Motor neuron (in vitro differentiated cells): ENCODE measurements at regions not wholly inside any gene's neighbourhood (a gene's known extent, or its start where the extent isn't known, plus 50 kb on each side); places are given as distances from the start of the nearest gene placed in this dataset.

Experiments
- ATAC-seq, 8 experiments: fragments of 200-7000 bp; cut with Tn5 transposase; replicated peaks in 6 of 8; 2 replicates each; pipeline ENCODE4 v1.8.0; 2021; ENCODE audit warnings: mild to moderate bottlenecking in 8 of 8, moderate library complexity in 8 of 8
- H3K27ac ChIP-seq, 2 donors: fragments of 250-450 bp; sonication (Bioruptor Pico); 2 replicates each; pipeline ENCODE4 v1.9.0; 2021; ENCODE audit warnings: antibody characterized with exemption in 2 of 2, mild to moderate bottlenecking in 2 of 2, moderate library complexity in 1 of 2
- H3K4me1 ChIP-seq, 2 donors: fragments of 250-450 bp; sonication (Bioruptor Pico); replicated peaks in 1 of 2; 2 replicates each; pipeline ENCODE4 v1.6.1; 2021; ENCODE audit warnings: antibody characterized with exemption in 2 of 2, mild to moderate bottlenecking in 2 of 2, moderate library complexity in 1 of 2
- H3K4me3 ChIP-seq, 5 donors: fragments of 250-450 bp; sonication (Bioruptor Pico); 2 replicates each; pipeline ENCODE4 v1.9.0; 2021; ENCODE audit warnings: antibody characterized with exemption in 5 of 5, mild to moderate bottlenecking in 5 of 5, moderate library complexity in 4 of 5
- WGBS, 10 experiments: fragments of 450-650 bp; shearing (Covaris generic); methylation state at CpG; one replicate each; pipeline ENCODE4 v1.0.0; 2022; 5-methylcytosine and 5-hydroxymethylcytosine counted together
- in situ Hi-C, 9 experiments: fragments of 400-800 bp; cut with MboI; loops; one replicate each; pipeline ENCODE4 v1.15.0; 2021; ENCODE audit warnings: low sequenced_read_pairs in 9 of 9, low pct_unique_long_range_greater_than_20kb in 2 of 9; ENCODE audit not compliant: unreplicated experiment in 9 of 9

DNA sequence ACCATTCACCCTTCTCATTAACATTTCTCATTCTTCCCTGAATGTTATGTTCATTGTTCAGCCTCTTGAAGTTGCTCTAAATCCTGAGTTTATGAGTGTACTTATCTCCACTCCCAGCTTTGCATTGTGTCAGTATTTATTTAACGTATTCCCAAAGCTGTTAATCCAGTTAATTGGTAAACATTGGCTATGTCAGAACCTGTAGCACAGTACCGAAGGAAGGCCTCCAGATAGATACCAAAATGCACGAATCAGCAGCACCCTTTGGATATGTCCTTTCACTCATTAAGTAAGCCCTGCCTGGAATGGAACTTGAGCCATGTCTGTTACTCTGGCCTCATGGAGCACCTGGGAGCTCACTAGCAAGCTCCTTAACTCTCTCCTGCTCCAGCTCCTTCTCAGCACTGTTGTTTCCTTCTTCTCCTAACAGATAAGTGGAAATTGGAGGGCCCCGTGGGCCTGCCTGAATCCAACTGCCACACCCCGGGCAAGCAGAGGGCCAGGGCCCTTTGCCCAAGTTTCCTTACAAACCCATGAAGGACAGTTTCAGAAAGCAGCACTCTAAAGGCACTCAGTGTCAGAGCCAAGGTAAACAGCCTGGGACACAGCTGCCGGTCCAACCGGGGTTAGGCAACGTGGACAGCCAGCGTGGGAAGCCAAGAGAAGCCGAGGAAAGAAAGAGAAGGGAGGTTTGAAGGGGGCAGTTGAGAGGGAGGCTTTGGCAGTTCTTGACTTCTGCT, 155.0 kb upstream of the SERP2 start:
- H3K4me3 ChIP-seq, result no peak overlapping the region
- in situ Hi-C loops, result no loop called here
- H3K27ac ChIP-seq, result no peak overlapping the region
- WGBS, 10 experiments, result 49 to 95% (median 87%) methylated on average over 1 to 10 of the region's 10 CpGs; no CpG with 5 or more reads in 1 of the 10 experiments
- peaks cover under 1 to 12% of the 10 kb centered on the region in 2 donors for H3K4me1 ChIP-seq
- peak in 2 of 8 experiments; percentile 28 to 49 for ATAC-seq

DNA sequence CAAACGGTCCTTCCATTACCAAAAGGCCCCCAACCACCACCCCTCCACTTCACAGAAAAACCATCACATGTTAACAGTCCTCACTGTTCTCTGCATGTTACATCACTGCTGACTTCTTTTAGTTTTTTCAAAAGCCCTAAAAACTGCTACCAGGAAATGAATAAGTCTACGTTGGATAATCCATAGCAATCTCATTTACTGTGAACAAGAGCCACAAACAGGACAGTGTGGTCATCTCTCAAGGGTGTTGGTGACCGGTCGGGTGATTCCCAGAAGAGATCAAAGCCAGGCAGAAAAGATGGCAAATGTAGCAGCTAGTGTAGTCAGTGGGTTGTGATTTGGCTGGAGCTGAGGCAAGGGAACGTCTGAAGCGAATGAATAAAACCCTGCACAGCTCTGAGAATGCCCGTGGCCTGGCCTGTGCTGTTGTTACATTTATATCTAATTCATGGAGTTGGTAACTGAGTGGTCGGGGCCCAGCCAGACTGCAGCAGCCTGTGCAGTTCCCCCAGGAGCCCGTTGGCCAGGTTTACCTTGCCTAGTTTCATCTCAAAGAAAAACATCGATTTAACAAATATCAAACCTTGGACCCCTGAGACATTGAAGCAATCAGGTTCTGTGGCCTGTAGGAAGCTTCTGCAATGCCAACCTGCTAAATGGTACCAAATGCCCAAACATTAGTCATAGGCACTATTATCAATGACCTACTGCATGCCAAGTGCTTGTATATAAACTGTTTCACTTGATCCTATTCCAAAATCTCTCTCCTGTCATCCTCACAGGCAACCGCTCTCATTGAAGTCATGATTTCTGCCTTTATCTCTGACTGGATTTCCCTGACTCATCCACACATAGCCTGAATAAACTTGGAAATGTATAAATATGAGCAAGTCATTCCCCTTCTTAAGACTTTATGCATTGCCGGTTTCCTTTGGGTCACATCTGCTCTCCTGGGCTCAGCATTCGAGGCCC, 153.8 kb upstream of the SERP2 start:
- peaks cover 0 to 12% of the 10 kb centered on the region in 2 donors for H3K4me1 ChIP-seq
- peak in 4 of 8 experiments; percentile 6 to 81 (median 70) for ATAC-seq
- no peak overlapping the region for H3K27ac ChIP-seq
- H3K4me3 ChIP-seq, result no peak overlapping the region
- 60 to 91% (median 81%) methylated on average over 2 to 12 of the region's 13 CpGs for WGBS, 10 experiments
- in situ Hi-C loops, result no loop called here

DNA sequence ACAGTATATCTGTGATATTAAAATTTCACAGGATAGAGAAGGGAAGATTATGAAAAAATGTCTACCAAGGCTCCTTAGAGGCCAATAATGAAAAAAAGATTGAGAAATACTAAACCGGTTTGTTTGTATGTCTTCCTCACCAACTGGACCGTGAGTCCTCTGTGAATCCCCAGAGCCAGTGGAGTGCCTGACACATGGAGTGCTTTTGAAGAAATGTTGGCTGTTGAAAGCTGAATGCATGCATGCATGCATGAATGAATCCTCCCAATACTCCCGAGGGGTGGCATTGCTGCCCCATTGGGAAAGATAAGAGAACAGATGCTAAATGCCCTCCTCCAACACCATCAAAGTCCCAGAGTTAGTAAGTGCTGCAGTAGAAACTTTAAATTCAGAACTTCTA, 152.7 kb upstream of the SERP2 start:
- ATAC-seq, result peak in 3 of 8 experiments; percentile 25 to 53 (median 50)
- WGBS, 10 experiments, result 0 to 53% (median 30%) methylated on average over 1 to 3 of the region's 3 CpGs; no CpG with 5 or more reads in 2 of the 10 experiments
- peaks cover 0 to 12% of the 10 kb centered on the region in 2 donors for H3K4me1 ChIP-seq
- in situ Hi-C loops, result no loop called here
- H3K27ac ChIP-seq, result no peak overlapping the region
- H3K4me3 ChIP-seq, result no peak overlapping the region

DNA sequence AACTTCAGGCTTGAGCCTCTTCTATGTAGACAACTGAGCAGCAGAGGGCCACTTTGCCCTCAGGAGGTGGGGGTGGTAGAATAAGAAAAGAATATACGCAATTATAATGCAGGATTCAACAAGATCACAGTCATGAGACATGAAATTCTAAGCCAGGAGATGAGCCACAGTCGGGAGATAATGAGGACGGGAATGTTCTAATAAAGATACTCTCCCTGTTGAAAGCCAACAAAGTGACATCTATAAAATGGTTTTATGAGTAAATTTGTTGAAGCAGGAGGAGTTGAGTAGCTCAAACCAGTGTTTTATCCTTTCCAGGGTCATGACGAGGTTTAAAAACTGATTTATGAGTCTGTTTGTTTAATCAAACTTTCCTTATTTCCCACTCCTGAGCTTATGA, 152.0 kb upstream of the SERP2 start:
- WGBS, 10 experiments, result 6 to 93% (median 49%) methylated on average over 1 to 4 of the region's 4 CpGs; no CpG with 5 or more reads in 2 of the 10 experiments
- H3K27ac ChIP-seq, result no peak overlapping the region
- ATAC-seq, result peak in 2 of 8 experiments; percentile 30 to 33
- H3K4me3 ChIP-seq, result no peak overlapping the region
- H3K4me1 ChIP-seq, result peaks cover 0 to 12% of the 10 kb centered on the region in 2 donors
- in situ Hi-C loops, result no loop called here

DNA sequence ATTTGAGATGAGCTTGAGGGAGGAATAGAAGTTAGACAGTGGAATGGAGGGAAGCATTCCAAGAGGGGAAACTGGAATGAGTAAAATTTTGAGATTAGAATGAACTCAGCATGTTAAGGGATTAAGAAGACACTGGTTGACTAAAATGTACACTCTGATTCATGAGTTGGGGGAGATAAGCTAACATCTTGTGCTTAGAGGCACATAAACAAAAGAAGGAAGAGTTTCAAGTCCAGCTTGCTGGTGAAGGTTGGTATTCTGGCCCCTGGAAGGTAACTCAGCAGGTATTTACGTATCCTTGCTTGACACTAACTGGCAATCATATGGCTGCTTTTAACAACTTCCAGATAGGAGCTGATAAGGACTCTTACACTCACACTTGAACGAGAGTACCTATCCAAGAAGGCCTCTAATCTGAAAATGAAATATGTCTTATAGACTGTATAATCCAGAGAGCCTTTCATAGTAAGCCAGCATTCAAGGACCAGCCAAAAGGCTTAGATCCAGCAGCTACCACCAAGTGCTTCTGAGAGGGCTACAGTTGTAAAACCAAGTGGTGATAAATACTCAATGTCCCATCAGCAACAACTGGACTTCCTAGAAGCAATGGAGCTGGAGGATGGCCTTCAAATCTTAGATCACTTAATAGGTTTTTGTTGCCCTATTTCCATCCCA, 149.7 kb upstream of the SERP2 start:
- Histone ChIP-seq H3K4me3 (no peak overlapping the region), H3K4me1 (peaks cover 0 to 5% of the 10 kb centered on the region in 2 donors), H3K27ac (no peak overlapping the region)
- 70 to 100% (median 93%) methylated on average over 1 to 2 of the region's 2 CpGs; no CpG with 5 or more reads in 4 of the 10 experiments for WGBS, 10 experiments
- in situ Hi-C loops, result no loop called here
- ATAC-seq, result no peak

DNA sequence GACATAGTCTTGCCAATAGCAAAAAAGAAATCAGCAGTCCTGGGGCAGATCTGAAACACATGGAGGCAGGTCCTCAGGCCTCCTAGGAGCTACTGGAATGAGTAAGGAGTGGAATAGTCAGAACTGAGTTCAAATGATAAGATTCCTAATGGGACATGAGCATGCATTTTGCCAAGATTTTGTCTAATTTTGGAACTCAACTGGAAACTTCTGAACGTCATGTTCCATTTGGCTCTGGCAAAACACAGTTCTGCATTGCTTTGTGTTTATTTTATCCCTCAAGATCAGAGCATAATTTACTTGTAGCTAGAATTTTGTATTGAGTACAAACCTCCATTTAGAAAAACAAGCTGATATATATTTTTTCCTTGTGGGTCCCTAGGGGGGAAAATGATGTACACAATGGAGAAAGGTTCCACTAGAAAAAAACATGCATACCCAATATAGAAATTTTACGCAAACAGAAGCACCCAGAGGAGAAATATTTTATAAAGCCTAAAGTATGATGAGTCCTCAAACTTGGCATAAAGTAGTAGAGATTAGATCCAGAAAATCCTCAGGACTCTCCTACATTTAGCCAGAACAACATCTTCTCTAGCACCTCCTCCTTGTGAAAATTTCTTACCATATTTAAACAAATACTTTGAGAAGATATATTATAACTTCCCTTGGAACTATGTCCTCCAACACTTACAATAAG, 149.0 kb upstream of the SERP2 start:
- Histone ChIP-seq H3K4me1 (no peaks in the 10 kb centered on the region), H3K4me3 (no peak overlapping the region), H3K27ac (no peak overlapping the region)
- 33 to 100% (median 81%) methylated on average over 1 to 2 of the region's 2 CpGs; no CpG with 5 or more reads in 1 of the 10 experiments for WGBS, 10 experiments
- in situ Hi-C loops, result no loop called here
- no peak for ATAC-seq

DNA sequence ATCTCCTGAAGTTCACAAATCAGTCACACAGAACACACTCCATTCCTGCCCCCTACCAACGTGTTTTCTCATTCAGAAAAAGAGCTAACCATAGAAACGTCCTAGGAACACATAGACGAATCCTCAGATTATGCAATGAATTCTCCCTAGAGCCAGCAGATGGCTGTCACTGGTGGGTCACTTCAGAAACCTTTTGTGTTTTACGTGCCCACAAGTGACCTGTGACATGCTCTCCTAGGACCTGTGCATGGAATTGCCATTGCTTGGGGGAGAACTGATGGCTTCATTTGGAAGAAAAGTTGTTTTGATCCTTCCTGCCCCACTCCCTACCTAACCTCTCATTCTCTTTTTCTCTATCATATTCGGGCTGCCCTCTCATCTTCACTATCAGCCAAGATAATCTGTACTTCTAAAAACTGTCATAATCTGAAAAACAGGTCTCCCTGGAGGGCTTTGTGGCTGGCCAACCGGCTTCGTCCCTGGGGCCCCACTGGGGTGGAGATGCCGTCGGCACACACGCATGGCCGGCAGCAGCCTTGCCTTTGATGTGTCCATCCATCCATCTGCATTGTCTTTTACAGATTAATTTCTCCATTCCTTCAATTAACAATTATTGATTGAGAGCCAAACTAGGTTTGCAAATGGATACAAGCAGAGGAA, 144.1 kb upstream of the SERP2 start:
- peak in 1 of 8 experiments; percentile 44 for ATAC-seq
- Histone ChIP-seq H3K4me3 (no peak overlapping the region), H3K4me1 (peaks cover 0 to 10% of the 10 kb centered on the region in 2 donors), H3K27ac (no peak overlapping the region)
- in situ Hi-C loops, result no loop called here
- WGBS, 10 experiments, result 52 to 78% (median 65%) methylated on average over 1 to 9 of the region's 11 CpGs; no CpG with 5 or more reads in 2 of the 10 experiments

DNA sequence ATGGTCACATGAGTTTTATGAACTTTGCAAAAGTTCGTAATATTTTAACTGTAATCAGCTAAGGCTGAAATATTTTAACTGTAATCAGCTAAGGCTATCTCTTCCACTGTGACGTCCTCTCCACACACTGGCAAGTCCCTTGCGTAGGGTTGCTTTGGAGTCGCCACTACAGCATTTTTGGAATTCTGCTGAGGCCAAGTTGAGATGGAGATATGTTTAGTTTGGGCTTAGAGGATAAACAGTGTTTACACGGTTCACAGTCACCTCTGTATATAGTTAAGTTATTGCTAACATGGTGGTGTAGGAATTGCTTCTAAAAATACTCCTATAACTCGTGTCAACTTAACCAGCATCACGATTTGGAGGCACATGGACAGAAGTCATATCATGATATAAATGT, 143.6 kb upstream of the SERP2 start:
- in situ Hi-C loops, result no loop called here
- 73 to 100% (median 87%) methylated on average over 1 to 7 of the region's 7 CpGs; no CpG with 5 or more reads in 2 of the 10 experiments for WGBS, 10 experiments

DNA sequence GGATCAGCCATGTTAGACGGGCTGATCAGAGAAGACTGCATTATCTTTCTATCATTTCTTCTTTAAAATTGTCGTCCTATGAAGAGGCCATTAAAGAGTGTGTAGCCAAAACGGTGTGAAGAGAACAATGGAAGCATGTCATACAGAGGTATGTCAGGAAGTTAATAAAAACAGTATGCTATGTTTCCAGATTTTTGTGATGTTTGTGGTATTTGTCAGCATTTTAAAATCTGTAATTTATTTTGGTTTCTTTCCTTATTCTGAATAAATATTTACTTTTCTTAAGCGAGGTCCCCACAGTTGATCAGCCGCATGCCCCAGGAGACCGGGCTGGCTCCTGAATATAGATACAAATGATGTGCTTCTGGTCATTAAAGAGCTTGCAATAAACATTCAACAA, 142.9 kb upstream of the SERP2 start:
- H3K27ac ChIP-seq, result no peak overlapping the region
- in situ Hi-C loops, result no loop called here
- WGBS, 10 experiments, result 45 to 95% (median 75%) methylated on average over 2 to 6 of the region's 6 CpGs; no CpG with 5 or more reads in 1 of the 10 experiments

More for the DNA sequence above, 143.6 kb upstream of the SERP2 start:
- ATAC-seq, result no peak
- Histone ChIP-seq H3K27ac (no peak overlapping the region), H3K4me3 (no peak overlapping the region), H3K4me1 (peaks cover 0 to 10% of the 10 kb centered on the region in 2 donors)

DNA sequence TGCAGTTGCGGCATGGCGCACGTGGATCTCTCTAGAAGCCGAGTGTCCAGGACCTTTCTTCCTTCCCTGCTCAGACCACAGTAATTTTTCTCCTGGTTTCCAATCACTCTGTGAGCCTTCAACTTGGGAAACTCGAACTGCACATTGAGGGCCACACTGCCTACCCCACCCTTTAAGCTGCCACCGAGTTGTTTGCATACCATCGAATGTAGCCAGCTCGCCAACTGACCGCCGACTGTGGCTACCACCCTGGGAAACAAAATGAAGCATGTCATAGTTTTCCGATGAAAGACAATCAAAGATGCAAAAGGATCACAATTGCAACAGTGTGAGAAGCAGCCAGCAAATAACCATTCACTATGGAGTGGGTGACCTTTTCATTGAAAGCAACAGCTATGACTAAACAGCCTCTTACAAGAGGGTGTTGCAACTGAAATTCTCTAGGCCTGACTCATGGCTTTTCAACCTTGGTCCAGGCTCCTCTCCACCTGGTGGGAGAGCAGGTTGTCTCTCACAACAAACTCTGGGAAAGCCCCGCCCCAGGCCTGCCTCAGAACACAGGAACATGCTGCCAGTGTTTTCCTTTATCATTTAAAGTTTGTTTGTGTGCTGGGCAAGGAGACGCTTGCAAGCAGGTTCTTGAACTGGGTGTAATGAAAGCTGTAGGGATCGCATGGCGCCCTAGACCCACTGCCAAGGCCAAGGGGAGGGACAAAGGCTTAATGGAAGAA, 141.7 kb upstream of the SERP2 start:
- no peak overlapping the region for H3K27ac ChIP-seq
- no peak overlapping the region for H3K4me3 ChIP-seq
- peak in 6 of 8 experiments; percentile 37 to 81 (median 71) for ATAC-seq
- 40 to 96% (median 83%) methylated on average over 3 to 13 of the region's 15 CpGs; no CpG with 5 or more reads in 1 of the 10 experiments for WGBS, 10 experiments
- in situ Hi-C loops, result no loop called here
- peaks cover 0 to 12% of the 10 kb centered on the region in 2 donors for H3K4me1 ChIP-seq

More for the DNA sequence above, 142.9 kb upstream of the SERP2 start:
- Histone ChIP-seq H3K4me3 (no peak overlapping the region), H3K4me1 (peaks cover 0 to 10% of the 10 kb centered on the region in 2 donors)
- ATAC-seq, result no peak

DNA sequence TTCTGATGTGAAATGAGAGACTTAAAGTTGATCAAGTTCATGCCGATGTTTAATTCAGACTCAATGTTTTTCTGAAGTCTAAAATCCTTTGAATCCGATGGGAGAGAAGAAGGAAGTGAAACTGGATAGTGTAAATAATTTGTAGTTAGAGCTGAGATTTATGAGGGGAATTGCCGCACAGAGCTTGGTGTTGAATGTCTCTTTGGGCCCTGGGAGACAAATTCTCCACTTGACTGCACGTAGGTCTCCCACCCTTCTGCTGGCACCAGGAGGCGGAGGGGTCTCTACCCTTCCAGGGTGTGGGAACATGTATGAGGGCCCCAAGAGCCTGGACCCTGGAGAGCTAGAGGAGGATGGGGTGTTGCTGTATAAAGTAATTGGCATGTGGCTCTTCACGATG, 140.8 kb upstream of the SERP2 start:
- no peak overlapping the region for H3K4me3 ChIP-seq
- WGBS, 10 experiments, result 67 to 93% (median 79%) methylated on average over 2 to 5 of the region's 6 CpGs; no CpG with 5 or more reads in 2 of the 10 experiments
- H3K4me1 ChIP-seq, result peaks cover 0 to 15% of the 10 kb centered on the region in 2 donors
- ATAC-seq, result no peak
- in situ Hi-C loops, result no loop called here
- no peak overlapping the region for H3K27ac ChIP-seq
